ENCODE measurements at regions not wholly inside any gene's neighbourhood (a gene's known extent, or its start where the extent isn't known, plus 50 kb on each side); places are given as distances from the start of the nearest gene placed in this dataset.

DNA sequence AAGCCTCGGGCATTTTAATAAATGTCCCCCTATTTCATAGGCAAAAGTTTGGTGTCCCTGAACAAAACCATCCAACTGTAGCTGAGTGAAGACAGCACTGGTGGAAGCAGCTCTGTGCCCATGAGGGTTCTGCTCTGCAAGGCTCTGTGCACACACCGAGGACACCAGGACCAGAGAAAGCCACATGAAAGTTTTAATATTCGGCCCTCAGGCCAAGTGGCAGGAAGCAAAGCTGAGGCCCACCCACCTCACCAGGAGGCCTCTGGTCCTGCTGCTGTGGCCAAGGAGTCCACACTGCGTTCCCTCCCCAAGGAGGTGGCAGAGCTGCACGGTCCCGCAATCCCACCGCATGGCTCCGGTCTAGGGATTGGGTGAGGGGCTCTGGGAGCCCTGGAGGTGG, 62.6 kb upstream of the RPS6KA2 start:
- Mint-ChIP-seq H3K36me3 (no peaks in the 10 kb centered on the region), H3K4me1 (peaks cover 0 to 4% (median 0%) of the 10 kb centered on the region in 3 donors), H3K4me3 (no peak overlapping the region), H3K27me3 (peaks cover 17% of the 10 kb centered on the region), H3K9me3 (no peaks in the 10 kb centered on the region), H3K27ac (no peak overlapping the region)

DNA sequence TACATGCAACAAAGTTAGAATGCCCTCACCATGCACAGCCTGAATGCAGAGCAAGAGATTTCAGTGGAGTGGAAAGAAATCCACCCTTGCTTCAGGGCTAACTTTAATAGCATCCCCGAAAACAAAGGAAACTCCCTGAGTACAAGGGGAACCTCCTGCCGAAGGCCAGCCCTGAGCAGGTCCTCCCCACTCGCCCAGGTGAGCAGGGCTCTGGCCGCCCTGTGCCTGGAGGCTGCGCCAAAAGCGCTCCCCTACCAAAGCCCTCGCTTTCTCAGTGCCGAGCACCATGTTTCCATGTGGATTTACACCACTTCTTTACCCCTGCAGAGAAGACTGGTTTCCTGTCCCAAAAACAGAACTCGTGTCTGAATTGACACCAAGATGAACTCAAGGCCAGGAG, 61.9 kb upstream of the RPS6KA2 start:
- H3K9me3 Mint-ChIP-seq, result no peaks in the 10 kb centered on the region
- no peaks in the 10 kb centered on the region for H3K36me3 Mint-ChIP-seq
- no peak overlapping the region for H3K4me3 Mint-ChIP-seq
- peaks cover 21% of the 10 kb centered on the region for H3K27me3 Mint-ChIP-seq
- peaks cover 0 to 4% (median 0%) of the 10 kb centered on the region in 3 donors for H3K4me1 Mint-ChIP-seq
- no peak overlapping the region for H3K27ac Mint-ChIP-seq

GRCh38 chr6:166687879-166688205, 60.8 kb upstream of the RPS6KA2 start:
- Mint-ChIP-seq H3K9me3 (no peaks in the 10 kb centered on the region), H3K4me3 (no peak overlapping the region), H3K27ac (no peak overlapping the region), H3K4me1 (peaks cover 0 to 4% (median 0%) of the 10 kb centered on the region in 3 donors), H3K36me3 (peaks cover 2% of the 10 kb centered on the region), H3K27me3 (peaks cover 22% of the 10 kb centered on the region)

- Mint-ChIP-seq H3K4me3 (peak overlapping the region in 1 of 4 donors; percentile 28), H3K27me3 (peaks cover 23% of the 10 kb centered on the region), H3K9me3 (no peaks in the 10 kb centered on the region), H3K36me3 (peaks cover 2% of the 10 kb centered on the region), H3K4me1 (peaks cover 0 to 4% (median 0%) of the 10 kb centered on the region in 3 donors), H3K27ac (no peak overlapping the region)
These were observed 60.2 kb upstream of the RPS6KA2 start for GRCh38 chr6:166687070-166687878.

DNA sequence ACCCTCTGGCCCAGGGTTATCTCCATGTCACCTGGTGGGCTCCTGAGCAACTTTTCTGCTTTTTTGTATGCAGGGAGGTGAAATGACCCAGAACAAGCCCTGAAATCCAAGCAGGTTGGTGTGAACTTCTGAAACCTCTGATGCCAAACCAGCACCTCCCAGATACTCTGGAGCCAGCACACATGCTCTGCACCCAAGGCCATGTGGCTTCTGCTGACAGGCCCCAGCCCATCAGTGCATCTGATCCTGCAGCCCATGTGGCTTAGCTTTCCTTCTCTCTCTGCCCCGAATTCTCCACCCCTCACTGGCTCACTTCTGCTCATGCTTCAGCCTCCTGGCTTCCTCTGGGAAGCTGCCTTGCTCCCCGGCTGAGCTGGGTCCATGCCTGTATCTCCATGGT, 59.3 kb upstream of the RPS6KA2 start:
- Mint-ChIP-seq H3K27me3 (peaks cover 25% of the 10 kb centered on the region), H3K27ac (no peak overlapping the region)

DNA sequence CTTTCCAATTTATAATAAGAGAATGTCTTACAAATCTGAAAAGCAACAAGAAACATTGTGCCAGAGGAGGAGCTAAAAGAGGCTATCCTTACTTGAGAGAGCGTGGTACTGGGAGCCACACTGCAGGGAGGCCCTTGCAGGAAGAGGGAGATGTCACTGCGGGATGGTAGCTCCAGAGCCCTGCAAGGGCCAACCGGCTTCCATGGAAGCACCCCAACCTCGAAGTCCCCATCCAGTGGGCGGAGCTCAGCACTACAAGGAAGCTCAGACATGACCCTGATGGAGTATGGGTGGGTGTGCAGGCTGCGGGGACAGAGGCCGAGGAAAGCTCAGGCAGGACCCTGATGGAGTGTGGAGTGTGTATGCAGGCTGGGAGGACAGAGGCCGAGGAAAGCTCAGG, 57.8 kb upstream of the RPS6KA2 start:
- H3K27ac Mint-ChIP-seq, result no peak overlapping the region

More for the DNA sequence above, 59.3 kb upstream of the RPS6KA2 start:
- no peak overlapping the region for H3K4me3 Mint-ChIP-seq
- peaks cover 0 to 4% (median 0%) of the 10 kb centered on the region in 3 donors for H3K4me1 Mint-ChIP-seq
- no peaks in the 10 kb centered on the region for H3K9me3 Mint-ChIP-seq
- H3K36me3 Mint-ChIP-seq, result peaks cover 2% of the 10 kb centered on the region

DNA sequence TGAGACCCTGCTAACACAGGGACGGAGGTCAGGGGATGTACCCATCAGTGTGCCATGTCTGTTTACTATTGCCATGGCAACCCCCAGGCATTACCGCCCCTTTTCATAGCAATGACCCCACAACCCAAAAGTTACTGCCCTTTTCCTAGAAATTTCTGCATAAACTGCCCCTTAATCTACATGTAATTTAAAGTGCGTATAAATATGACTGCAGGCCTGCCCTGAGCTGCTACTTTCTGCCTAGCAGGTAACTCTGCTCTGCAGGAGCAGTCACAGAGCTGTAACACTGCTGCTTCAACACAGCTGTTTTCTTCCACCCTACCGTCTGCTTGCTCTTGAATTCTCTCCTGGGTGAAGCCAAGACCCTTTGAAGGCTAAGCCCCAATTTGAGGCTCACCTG, 57.1 kb upstream of the RPS6KA2 start:
- Mint-ChIP-seq H3K27me3 (peaks cover 25% of the 10 kb centered on the region), H3K4me1 (peaks cover 0 to 2% (median 0%) of the 10 kb centered on the region in 3 donors), H3K4me3 (no peak overlapping the region), H3K9me3 (no peaks in the 10 kb centered on the region), H3K27ac (peak overlapping the region in 1 of 3 donors; percentile 43), H3K36me3 (peaks cover 2% of the 10 kb centered on the region)

More for the DNA sequence above, 57.8 kb upstream of the RPS6KA2 start:
- Mint-ChIP-seq H3K27me3 (peaks cover 25% of the 10 kb centered on the region), H3K9me3 (no peaks in the 10 kb centered on the region), H3K4me3 (no peak overlapping the region), H3K36me3 (peaks cover 2% of the 10 kb centered on the region), H3K4me1 (peaks cover 0 to 4% (median 0%) of the 10 kb centered on the region in 3 donors)

GRCh38 chr6:166683477-166683876, 56.4 kb upstream of the RPS6KA2 start:
- H3K9me3 Mint-ChIP-seq, result no peaks in the 10 kb centered on the region
- H3K27me3 Mint-ChIP-seq, result peaks cover 25% of the 10 kb centered on the region
- H3K4me3 Mint-ChIP-seq, result no peak overlapping the region

GRCh38 chr6:166679566-166679965, 52.5 kb upstream of the RPS6KA2 start:
- no peak overlapping the region for H3K4me3 Mint-ChIP-seq
- H3K36me3 Mint-ChIP-seq, result peaks cover 3% of the 10 kb centered on the region
- H3K27ac Mint-ChIP-seq, result no peak overlapping the region
- H3K9me3 Mint-ChIP-seq, result no peaks in the 10 kb centered on the region
- peaks cover 11% of the 10 kb centered on the region for H3K27me3 Mint-ChIP-seq
- no peaks in the 10 kb centered on the region for H3K4me1 Mint-ChIP-seq

More at GRCh38 chr6:166683477-166683876, 56.4 kb upstream of the RPS6KA2 start:
- no peak overlapping the region for H3K27ac Mint-ChIP-seq
- H3K36me3 Mint-ChIP-seq, result peaks cover 2% of the 10 kb centered on the region
- H3K4me1 Mint-ChIP-seq, result no peaks in the 10 kb centered on the region

- Mint-ChIP-seq H3K36me3 (peaks cover 3% of the 10 kb centered on the region), H3K27me3 (peaks cover 14% of the 10 kb centered on the region), H3K27ac (no peak overlapping the region), H3K9me3 (no peaks in the 10 kb centered on the region), H3K4me1 (peaks cover 0 to 3% (median 2%) of the 10 kb centered on the region in 3 donors), H3K4me3 (no peak overlapping the region)
These were observed 51.4 kb upstream of the RPS6KA2 start for GRCh38 chr6:166678426-166678825.

DNA sequence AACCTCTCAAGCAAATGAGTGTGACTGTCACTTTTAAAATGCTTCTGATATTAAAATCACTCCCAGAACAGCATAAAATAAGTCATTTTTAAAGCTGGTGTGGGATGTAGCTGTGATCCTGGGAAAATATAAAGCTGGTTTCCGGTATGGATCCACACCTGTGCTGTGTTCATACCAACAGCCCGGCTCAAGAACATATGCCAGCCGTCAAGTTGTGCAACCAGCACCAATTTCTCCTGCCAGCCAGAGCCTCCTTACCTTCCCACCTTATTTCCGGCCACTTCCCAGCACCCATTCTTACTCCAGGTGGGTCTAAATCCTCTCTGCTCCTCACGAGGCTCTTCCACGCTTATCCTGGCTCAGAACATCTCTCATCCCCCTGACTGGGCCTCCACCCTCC, 50.9 kb upstream of the RPS6KA2 start:
- H3K4me3 Mint-ChIP-seq, result no peak overlapping the region
- no peak overlapping the region for H3K27ac Mint-ChIP-seq
- H3K27me3 Mint-ChIP-seq, result peaks cover 17% of the 10 kb centered on the region

More for the DNA sequence above, 50.9 kb upstream of the RPS6KA2 start:
- Mint-ChIP-seq H3K36me3 (peaks cover 2% of the 10 kb centered on the region), H3K9me3 (no peaks in the 10 kb centered on the region), H3K4me1 (peaks cover 0 to 3% (median 2%) of the 10 kb centered on the region in 3 donors)
